PC-9 (cell line): ENCODE measurements at regions not wholly inside any gene's neighbourhood (a gene's known extent, or its start where the extent isn't known, plus 50 kb on each side); places are given as distances from the start of the nearest gene placed in this dataset.

ENCODE experiments used
- CTCF ChIP-seq: fragments of 200-600 bp; sonication (generic); conservative IDR thresholded peaks from 2 replicates; pipeline ENCODE4 v1.6.1; 2017; ENCODE audit warnings: mixed run types, antibody characterized with exemption, mild to moderate bottlenecking, moderate library complexity
- EZH2 ChIP-seq: fragments of 200-600 bp; sonication (generic); IDR thresholded peaks from 2 replicates; pipeline ENCODE4 v1.8.0; 2017; ENCODE audit warnings: antibody characterized with exemption, low read depth

DNA sequence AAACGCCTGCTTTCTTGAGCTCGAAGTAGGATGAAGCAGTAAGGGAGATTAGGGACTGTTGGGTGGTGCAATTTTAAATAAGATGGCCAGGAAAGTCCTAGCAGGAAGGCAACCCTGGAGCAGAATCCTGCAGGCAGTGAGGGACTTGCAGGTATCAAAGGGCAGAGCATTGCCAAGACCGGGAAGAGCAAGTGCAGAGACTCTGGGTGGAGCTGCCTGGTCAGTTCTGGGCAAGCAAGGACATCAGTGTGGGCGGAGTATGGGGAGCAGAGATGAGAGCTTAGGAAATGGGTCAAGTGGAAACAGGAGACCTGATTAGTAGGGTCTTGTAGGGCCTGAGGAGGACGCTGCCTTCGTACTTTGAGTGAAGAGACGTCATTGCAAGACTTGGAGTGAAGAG lies 64.4 kb upstream of the NCK2 start:
- TF ChIP-seq CTCF (no peak), EZH2 (no peak)
